ENCODE measurements at regions not wholly inside any gene's neighbourhood (a gene's known extent, or its start where the extent isn't known, plus 50 kb on each side); places are given as distances from the start of the nearest gene placed in this dataset.
A peak's percentile ranks its signal among the peaks of the same experiment; 100 is the strongest.

DNA sequence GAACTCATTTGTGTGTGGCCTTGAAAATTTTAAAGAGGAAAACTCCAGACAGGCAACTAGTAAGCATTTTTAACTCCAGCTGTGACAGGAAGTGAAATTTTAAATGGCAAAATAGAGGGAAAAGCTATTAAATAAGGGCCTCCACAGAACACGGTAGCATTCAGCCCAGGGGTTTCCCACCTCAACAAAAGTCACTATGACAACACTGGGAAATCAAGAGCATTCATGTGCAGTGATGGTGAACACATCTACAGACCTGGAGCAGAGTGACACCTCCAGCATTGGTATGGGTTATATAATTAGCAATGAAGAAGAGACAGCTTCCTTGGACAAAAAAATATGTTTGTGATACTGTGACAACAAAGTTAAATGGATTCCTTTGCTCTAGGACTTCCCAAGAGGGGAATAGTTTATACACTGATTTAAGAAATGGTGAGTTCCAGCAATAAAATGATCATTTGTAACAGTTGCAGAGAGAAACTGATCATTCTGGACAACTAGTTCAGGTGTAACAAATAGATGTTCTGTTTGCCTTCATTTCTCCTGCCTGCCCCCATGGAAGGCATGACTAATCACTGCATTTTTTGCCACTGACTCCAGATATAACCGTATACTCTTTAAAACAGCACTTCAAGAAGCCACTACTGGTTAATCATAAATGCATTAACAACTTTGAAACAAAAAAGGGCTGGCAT, 93.3 kb upstream of the SLC44A1 start:
- no peak for DNase-seq

DNA sequence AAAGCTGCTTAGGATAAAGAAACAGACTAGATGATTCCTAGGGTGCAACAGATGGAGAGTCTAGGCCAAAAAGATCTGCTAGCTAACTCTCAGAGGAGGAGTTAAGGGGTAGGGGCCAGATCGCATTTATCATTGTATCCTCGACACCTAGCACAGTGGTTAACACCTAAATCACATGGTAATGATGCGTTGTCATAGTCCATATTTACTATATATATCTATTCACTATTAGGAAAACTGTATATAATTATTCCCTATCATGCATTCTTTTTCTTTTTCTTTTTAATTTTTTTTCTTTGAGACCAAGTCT, 92.8 kb upstream of the SLC44A1 start:
- DNase-seq = no peak

DNA sequence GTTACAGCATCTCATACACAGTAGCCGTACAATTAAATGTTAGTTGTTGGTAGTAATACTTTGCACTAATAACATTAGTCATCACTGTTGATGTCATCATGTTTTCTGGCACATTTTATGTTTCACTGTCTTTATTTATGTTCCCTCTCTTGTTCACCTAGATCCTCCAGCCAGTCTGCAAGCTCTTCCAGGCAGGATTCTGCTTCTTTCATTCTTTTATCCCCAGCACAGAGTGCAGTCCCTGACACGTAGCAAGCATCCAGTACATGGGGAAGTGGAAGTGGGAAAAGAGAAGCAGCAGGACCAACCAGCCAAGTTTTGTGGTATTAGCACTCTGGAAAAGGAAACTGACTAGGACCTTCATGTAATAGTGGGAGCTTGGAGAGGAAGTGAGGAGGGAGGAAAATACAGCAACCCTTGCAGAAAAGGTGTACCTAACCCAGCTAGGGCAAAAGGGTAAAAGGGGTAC, 89.7 kb upstream of the SLC44A1 start:
- peak; percentile 20 for DNase-seq

DNA sequence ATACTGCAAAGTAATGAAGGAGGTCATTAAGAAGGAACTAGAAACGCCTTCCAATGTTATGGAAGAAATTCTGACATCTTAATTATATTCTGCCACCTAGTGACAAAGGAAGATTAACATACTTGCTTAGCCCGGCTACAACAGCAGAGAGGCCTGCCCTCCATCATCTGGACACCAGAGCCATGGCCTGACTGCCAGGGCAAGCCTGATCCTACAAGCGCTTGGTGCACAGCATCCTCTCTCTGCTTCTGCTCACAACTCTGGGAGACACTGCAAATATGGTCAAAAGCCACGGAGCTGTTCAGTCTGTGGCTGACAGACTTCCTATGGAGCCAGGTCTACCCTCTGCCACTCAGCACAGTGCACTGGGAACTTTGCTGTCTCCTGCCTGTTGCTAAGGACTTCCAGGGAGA, 87.3 kb upstream of the SLC44A1 start:
- DNase-seq = no peak

DNA sequence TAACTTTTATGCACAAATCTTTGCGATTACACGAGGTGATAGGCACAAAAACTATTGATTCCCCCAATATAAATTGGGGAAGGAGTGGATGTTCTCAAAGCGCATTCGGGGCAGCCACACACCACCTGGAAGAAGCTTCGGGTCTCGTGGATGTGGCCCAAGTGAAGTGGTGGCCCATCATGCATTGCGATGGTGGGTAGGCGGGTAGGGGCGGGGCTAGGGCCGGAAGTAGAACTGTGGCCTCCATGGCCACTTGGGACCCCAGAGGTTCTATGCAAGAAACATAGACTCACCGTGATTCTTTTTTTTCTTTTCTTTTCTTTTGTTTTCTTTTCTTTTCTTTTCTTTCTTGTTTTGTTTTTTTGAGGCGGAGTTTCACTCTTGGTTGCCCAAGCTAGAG, 86.4 kb upstream of the SLC44A1 start:
- no peak for DNase-seq

DNA sequence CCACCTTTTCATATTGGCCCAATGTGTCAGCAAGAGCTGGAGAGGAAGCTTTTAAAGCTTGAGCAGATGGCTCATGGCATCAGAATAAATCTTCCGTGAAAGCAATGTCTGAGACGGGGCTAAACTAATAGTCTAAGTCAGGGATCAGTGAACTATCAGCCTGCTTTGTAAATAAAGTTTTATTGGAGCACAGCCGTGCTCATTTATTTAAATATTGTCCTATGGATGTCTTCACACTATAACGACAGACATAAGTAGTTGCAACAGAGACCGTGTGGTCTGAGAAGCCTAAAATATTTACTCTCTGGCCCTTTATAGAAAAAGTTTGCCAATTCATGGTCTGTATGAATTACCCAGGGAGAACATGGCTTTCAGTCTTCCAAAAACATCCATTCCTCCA, 85.6 kb upstream of the SLC44A1 start:
- no peak for DNase-seq

DNA sequence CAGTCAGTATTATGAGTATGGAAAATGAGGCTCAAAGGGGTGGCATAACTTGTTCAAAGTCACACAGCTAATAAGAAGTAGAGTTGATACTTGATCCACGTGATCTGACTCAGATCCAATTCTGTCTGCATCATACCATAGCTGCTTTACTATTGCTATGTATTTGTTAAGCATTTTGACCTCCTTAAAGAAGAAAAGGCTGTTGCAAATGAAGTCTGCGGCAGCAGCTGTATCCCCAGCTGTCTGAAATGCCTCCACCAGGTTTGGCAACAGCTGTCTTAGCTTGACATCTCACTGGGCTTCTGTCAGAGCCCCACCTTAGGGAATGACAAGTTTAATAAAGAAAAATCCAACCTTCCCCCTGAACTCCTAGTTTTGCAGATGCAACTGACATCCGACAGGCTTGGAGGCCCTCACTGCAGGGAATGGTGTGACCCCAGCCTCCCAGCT, 75.6 kb upstream of the SLC44A1 start:
- DNase-seq = no peak

DNA sequence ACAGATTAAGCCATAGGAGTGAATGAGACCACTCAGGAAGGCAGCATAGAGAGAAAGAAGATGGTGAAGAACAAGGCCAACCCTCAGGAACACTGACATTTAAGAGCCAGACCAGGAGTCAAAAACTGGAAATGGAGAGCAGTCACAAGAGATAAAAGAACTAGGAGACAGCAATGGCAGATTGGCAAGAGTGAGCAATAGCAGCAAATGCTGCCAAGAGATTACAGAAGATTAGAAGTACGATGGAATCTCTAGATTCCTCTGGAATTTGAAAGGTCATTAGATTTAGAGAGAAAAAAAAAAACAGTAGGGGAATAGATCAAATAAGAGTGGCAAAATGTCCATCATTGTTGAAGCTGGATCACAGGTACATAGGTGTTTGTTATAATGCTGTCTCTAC, 73.4 kb upstream of the SLC44A1 start:
- DNase-seq = no peak

DNA sequence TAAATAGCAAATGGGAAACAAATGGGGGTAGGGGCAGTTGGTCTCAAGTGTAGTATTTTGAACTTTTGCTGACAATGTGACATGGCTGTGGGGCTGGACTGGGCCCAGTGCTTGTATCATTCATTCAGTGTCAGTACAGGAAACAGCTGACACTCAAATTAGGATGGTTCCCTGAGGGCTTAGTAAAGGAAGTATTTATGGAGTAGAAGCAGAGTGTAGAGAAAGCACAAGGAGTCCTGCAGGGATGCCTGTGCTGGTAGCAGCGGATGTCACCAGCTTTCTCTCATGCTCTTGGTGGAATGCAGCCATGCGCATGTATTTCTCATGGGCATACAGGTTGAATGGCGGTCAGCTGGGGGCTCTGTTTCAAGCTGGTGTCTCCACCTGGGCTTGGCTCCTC, 72.9 kb upstream of the SLC44A1 start:
- no peak for DNase-seq

DNA sequence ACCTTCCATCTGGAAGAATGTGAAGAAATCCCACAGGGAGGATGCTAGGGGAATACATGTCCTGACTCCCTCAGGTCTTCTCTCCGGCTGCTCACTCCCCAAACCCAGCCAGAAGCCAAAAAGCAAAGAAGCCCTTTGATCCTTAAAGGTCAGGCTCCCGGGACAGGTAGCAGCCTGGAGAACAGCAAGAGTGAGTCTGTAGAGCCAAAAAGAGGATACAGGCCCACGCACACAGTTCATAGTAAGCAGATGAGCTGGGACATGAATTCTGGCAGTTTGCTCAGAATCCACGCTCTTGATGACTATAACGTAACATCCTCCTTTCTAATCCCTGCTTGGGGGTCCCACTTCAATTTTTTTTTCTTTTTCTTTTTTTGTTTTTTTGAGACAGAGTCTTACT, 72.0 kb upstream of the SLC44A1 start:
- DNase-seq = no peak

DNA sequence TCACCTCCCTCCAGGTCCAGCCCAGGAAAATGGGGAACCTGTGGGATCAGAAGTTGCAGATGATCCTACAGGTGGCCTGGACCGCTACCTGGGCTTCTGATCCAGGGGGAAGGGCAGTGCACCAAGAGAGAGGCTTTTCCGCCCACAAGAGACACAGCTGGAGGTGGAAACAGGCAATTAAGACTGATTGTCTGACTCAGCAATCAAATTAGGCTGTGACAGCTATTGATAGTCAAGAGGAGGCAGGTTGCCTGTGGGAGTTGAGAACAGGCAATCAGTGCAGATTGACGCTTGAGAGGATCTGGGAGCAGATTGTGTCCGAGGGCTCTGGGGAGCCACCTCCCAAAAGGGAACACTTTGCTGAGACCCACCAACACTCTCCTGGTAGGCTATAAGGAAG, 71.1 kb upstream of the SLC44A1 start:
- DNase-seq = no peak

DNA sequence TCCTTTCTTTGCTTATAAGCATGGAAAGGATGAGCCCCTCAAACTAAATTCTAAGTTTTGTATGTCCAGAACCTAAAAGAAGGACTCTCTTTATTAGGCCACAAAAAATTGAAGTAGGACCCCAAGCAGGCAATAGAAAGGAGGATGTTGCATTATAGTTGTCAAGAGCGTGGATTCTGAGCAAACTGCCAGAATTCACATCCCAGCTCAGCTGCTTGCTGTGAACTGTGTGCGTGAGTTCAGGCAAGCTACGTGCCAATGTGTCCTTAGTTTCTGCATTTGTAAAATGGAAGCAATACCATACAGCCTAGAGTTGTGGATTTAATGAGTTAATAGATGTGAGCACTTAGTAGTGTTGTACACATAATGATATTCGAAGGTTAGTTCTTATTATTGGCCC, 70.6 kb upstream of the SLC44A1 start:
- no peak for DNase-seq

DNA sequence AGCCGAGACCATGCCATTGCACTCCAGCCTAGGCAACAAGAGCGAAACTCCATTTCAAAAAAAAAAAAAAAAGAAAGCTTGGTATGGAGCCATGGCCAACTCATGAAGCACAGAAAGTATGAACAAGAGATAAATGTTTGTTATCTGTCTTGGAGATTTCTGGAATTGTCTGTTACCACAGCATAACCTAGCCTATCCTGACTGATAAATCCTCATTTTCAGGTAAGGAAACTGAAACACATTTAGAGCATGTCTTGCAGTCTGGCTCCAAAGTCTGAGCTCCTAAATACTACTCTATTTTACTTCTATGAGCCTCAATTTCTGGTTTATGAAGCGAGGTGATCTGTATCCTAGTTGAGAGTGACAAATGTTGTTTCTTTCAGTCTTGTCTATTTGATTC, 68.3 kb upstream of the SLC44A1 start:
- DNase-seq = no peak

DNA sequence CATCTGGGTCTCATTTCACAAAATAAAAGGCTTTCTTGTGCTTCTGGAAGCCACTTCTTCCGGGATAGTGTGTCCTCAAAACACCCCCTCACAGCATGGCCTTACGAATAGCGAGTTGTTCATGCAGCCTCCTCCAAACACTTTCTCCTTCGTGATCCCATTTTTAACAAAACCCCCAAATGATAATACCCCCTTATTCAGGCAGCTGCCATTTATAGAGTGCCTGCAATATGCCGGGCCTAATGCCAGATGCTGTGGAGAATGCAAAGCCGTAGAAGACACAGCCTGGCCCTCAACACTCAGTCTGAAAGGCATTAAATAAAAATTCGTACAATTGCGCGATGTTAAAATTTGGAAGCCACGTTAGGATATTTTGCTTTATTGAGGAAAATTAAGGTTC, 66.4 kb upstream of the SLC44A1 start:
- DNase-seq = no peak

DNA sequence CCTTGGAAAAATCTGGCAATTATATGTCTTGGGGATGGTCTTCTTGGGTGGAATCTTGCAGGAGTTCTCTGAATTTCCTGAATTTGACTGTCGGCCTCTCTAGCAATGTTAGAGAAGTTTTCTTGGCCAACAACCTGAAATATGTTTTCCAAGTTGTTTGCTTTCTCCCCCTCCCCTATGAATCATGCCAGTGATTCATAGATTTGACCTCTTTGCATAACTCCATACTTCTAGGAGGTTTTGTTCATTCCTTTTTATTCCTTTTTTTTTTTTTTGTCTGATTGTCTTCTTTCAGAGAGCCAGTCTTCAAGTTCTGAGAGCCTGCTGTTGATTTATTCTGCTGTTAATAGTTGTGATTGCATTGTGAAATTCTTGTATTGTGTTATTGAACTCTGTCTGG, 56.7 kb upstream of the SLC44A1 start:
- no peak for DNase-seq

DNA sequence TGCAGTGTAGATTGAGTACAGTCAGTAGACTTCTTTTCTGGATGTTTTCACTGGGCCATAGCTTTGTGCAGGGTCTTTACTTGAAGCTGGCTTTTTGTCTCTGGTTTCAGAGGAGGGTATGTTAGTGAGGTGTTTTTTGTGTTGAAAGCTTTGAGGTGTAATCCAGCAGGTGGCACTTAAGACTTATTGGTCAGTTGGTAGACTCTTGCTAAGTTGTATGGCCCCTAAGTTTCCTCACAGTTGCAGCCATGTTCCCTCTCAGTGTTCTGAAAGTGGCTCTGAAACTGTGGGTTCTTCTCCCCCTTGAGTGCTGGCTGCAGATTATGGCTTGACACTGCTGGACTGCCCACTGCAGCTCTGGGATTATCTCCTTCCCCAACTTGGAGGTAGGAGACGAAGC, 55.7 kb upstream of the SLC44A1 start:
- no peak for DNase-seq

DNA sequence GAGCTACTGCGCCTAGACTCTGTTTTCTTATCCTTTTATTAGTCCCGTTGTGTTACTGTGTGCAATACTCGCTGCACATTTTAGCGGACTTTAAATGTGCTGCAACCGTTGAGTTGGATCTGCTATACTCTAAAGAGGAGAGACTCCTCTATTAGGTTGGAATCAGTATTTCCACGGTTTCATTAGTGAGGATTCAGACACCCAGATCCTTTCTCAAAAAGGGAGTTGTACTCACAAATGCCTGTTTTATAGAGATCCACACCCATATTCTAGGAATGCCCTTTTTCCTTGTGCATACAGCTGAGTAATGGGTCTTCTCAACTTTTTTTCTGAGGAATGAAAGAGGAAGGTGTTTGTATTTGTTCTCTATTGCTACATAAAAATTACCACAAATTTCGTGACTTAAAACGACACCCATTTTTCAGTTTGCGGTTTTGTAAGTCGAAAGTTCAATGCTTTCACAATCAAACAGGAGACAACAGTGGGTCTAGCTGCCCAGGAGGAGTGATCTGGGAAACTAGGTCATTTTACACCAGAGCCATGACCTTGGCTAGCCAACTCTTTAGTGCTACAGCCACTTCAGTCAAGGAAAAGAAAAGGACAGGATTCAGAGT, 52.8 kb upstream of the SLC44A1 start:
- no peak for DNase-seq

DNA sequence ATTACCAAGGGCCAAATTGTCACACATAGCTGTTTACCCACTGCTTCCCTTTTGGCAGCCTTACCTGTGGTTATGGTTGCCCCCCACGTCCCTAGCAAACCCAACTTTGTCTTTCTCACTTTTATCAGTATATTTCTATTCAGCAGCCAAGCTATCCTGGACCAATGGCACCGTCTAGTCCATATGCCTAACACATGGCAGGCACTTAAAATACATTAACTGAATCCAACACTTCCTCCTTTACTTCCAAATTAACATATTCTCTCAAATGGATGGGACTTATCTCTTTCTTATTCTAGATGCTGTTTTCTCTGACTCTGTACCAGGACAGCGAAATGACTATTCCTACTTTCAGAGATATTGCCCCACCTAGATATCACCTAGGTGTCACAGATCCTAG, 50.9 kb upstream of the SLC44A1 start:
- DNase-seq = no peak

DNA sequence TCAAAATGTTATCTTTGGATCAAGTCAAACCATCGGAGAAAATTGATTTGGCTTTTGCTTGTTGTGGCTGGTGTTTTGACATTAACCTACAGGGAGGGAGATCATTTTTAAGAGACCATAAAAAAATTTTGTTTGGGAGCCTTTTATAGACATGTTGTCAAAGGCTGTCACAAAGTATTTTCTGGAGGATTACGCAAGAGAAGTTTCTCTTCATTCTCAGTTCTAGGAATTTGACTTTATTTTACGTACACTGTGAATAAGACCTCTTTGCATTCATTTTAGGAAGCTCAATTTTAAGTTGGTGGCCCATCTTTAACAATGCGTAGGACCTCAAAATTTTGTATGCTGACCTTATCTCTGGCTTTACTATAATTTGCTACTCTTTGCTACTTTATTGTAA, 50.2 kb upstream of the SLC44A1 start:
- no peak for DNase-seq
